GM19395 (cell line): ENCODE measurements at regions not wholly inside any gene's neighbourhood (a gene's known extent, or its start where the extent isn't known, plus 50 kb on each side); places are given as distances from the start of the nearest gene placed in this dataset.
"Not testable (repeated sequence)": the region's sequence is repeated elsewhere in the genome, so short reads cannot be mapped to it uniquely, and the experiment has no call there.

ENCODE experiments used
- ATAC-seq: cut with Tn5 transposase; IDR thresholded peaks from one replicate; pipeline ENCODE4 v1.9.1; 2021; ENCODE audit warnings: mild to moderate bottlenecking, moderate library complexity; ENCODE audit not compliant: unreplicated experiment

GRCh38 chr15:32342772-32343199 is 60.3 kb downstream of the GOLGA8K start:
- ATAC-seq: not testable (repeated sequence)

GRCh38 chr15:32342268-32342667 is 60.8 kb downstream of the GOLGA8K start:
- ATAC-seq: not testable (repeated sequence)

- not testable (repeated sequence) for ATAC-seq
Measured at GRCh38 chr15:32341530-32341929, 61.6 kb downstream of the GOLGA8K start.

- not testable (repeated sequence) for ATAC-seq
Measured at GRCh38 chr15:32336804-32337203, 66.3 kb downstream of the GOLGA8K start.

GRCh38 chr15:32323353-32323752 is 79.7 kb downstream of the GOLGA8K start:
- ATAC-seq: not testable (repeated sequence)

- ATAC-seq: not testable (repeated sequence)
Measured at GRCh38 chr15:32319247-32319646, 83.8 kb downstream of the GOLGA8K start.

- ATAC-seq: not testable (repeated sequence)
Measured at GRCh38 chr15:32316482-32316881, 86.6 kb downstream of the GOLGA8K start.

- ATAC-seq: not testable (repeated sequence)
Measured at GRCh38 chr15:32315079-32315939, 87.8 kb downstream of the GOLGA8K start.

GRCh38 chr15:32313446-32314209 is 89.5 kb downstream of the GOLGA8K start:
- ATAC-seq: not testable (repeated sequence)

- ATAC-seq: not testable (repeated sequence)
Measured at GRCh38 chr15:32312721-32313120, 90.4 kb downstream of the GOLGA8K start.

GRCh38 chr15:32307592-32307991 is 95.5 kb downstream of the GOLGA8K start:
- ATAC-seq: not testable (repeated sequence)

GRCh38 chr15:32276200-32276830 is 126.8 kb downstream of the GOLGA8K start:
- ATAC-seq: peak; percentile 60

- not testable (repeated sequence) for ATAC-seq
Measured at GRCh38 chr15:32253958-32254357, 149.1 kb downstream of the GOLGA8K start.

GRCh38 chr15:32249207-32249606 is 153.9 kb downstream of the GOLGA8K start:
- not testable (repeated sequence) for ATAC-seq

GRCh38 chr15:32243727-32244126 is 159.4 kb downstream of the GOLGA8K start:
- ATAC-seq: not testable (repeated sequence)

- not testable (repeated sequence) for ATAC-seq
Measured at GRCh38 chr15:32242780-32243528, 160.1 kb downstream of the GOLGA8K start.

- not testable (repeated sequence) for ATAC-seq
Measured at GRCh38 chr15:32227410-32228114, 175.5 kb downstream of the GOLGA8K start.

GRCh38 chr15:32222716-32223115 is 180.4 kb downstream of the GOLGA8K start:
- ATAC-seq: no peak
